NCI-H524 (cell line): ENCODE measurements at regions not wholly inside any gene's neighbourhood (a gene's known extent, or its start where the extent isn't known, plus 50 kb on each side); places are given as distances from the start of the nearest gene placed in this dataset.

Experiments
- DNase-seq, 2 experiments: peaks; one replicate each; lab custom pipeline; 2025; lab: John Stamatoyannopoulos, UW

GRCh38 chr2:217722883-217723472 is 279.8 kb downstream of the TNS1 start:
- no peak for DNase-seq

- DNase-seq = no peak
Observed at GRCh38 chr2:217717646-217718045, 285.1 kb downstream of the TNS1 start.

GRCh38 chr2:217715484-217715883 is 287.3 kb downstream of the TNS1 start:
- DNase-seq = no peak

GRCh38 chr2:217714287-217714751 is 288.5 kb downstream of the TNS1 start:
- no peak for DNase-seq

GRCh38 chr2:217713395-217714286 is 289.2 kb downstream of the TNS1 start:
- DNase-seq = peak; percentile 55 to 78

- no peak for DNase-seq
Observed at GRCh38 chr2:217712431-217712830, 290.4 kb downstream of the TNS1 start.

- DNase-seq = no peak
Observed at GRCh38 chr2:217711188-217711587, 291.6 kb downstream of the TNS1 start.

GRCh38 chr2:217710211-217710765 is 292.5 kb downstream of the TNS1 start:
- DNase-seq = no peak

- no peak for DNase-seq
Observed at GRCh38 chr2:217709478-217710210, 293.2 kb downstream of the TNS1 start.

- DNase-seq = no peak
Observed at GRCh38 chr2:217707131-217707611, 295.6 kb downstream of the TNS1 start.

GRCh38 chr2:217706513-217706912 is 296.3 kb downstream of the TNS1 start:
- no peak for DNase-seq

- DNase-seq = no peak
Observed at GRCh38 chr2:217706095-217706494, 296.7 kb downstream of the TNS1 start.

GRCh38 chr2:217705461-217705860 is 297.3 kb downstream of the TNS1 start:
- no peak for DNase-seq

GRCh38 chr2:217703999-217704398 is 298.8 kb downstream of the TNS1 start:
- no peak for DNase-seq

GRCh38 chr2:217703102-217703501 is 299.7 kb downstream of the TNS1 start:
- no peak for DNase-seq

GRCh38 chr2:217701622-217702021 is 301.2 kb downstream of the TNS1 start:
- no peak for DNase-seq

- DNase-seq = no peak
Observed at GRCh38 chr2:217698691-217699090, 304.1 kb downstream of the TNS1 start.

- no peak for DNase-seq
Observed at GRCh38 chr2:217695033-217695520, 307.7 kb downstream of the TNS1 start.

- no peak for DNase-seq
Observed at GRCh38 chr2:217694291-217694690, 308.5 kb downstream of the TNS1 start.

- no peak for DNase-seq
Observed at GRCh38 chr2:217693363-217693762, 309.4 kb downstream of the TNS1 start.

- no peak for DNase-seq
Observed at GRCh38 chr2:217691920-217692666, 310.7 kb downstream of the TNS1 start.
